WI38 (cell line): ENCODE measurements at regions not wholly inside any gene's neighbourhood (a gene's known extent, or its start where the extent isn't known, plus 50 kb on each side); places are given as distances from the start of the nearest gene placed in this dataset.

Experiments used
- H3K4me3 ChIP-seq: 2 replicates; pipeline ENCODE4 v1.5.1; 2011; ENCODE audit warnings: low read depth, mild to moderate bottlenecking, control low read depth, low read length
- TF ChIP-seq, protein P1 (sequence below): IDR thresholded peaks from 2 replicates; pipeline ENCODE4 v1.5.1; 2012; ENCODE audit warnings: low read depth, mild to moderate bottlenecking, control low read depth, low read length

- no peak overlapping the region for H3K4me3 ChIP-seq
- TF ChIP-seq, protein P1, sequence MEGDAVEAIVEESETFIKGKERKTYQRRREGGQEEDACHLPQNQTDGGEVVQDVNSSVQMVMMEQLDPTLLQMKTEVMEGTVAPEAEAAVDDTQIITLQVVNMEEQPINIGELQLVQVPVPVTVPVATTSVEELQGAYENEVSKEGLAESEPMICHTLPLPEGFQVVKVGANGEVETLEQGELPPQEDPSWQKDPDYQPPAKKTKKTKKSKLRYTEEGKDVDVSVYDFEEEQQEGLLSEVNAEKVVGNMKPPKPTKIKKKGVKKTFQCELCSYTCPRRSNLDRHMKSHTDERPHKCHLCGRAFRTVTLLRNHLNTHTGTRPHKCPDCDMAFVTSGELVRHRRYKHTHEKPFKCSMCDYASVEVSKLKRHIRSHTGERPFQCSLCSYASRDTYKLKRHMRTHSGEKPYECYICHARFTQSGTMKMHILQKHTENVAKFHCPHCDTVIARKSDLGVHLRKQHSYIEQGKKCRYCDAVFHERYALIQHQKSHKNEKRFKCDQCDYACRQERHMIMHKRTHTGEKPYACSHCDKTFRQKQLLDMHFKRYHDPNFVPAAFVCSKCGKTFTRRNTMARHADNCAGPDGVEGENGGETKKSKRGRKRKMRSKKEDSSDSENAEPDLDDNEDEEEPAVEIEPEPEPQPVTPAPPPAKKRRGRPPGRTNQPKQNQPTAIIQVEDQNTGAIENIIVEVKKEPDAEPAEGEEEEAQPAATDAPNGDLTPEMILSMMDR, result no peak
These were observed 159.5 kb downstream of the LTN1 start for GRCh38 chr21:28833182-28833581.

DNA sequence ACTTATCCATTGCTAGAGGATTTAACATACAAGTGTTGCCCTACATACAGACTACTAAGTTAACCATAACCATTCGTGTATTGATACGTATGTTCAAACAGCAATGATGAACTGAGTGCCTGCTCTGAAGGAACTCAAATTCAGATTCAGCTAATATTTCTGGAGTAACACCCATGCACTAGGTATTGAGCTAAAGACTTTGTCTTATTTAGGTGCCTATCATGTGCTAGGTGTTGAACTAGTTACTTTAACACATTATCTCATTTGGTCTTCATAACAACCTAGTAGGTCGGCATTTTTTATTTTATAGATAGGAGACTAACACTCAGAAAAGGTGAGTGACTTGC, 160.0 kb downstream of the LTN1 start:
- no peak overlapping the region for H3K4me3 ChIP-seq
- TF ChIP-seq, protein P1, result no peak

DNA sequence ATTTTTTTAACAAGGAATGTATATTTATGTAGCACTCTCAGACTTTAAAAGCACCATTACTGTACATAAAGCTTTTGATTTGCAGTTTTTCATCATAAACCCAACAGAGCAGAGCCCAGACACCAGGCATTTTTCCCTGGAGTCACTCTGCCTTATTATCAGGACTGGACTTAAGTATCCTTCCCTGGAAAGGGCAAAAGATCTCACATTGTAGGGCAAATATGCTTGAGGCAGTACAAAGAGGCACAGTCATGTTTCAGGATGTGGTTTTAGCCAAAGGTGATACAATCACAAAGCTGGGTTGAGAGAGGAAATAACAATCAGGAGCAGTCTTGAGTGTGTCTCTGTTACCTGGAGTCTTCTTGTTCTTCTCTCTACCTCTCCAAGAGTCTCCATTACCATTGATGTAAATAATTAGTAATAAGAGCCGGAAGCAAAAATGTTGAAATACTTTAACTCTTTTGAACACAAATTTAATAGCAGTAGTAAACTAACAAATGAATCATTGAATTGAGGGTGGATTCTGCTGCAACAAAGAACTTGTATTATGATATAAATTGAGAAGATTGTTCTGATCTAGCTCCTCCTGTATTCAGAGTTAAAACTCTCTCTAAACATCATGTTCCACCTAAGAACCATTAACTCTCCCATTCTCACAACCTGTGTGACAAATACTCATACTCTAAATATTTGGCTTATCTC, 160.5 kb downstream of the LTN1 start:
- TF ChIP-seq, protein P1, result no peak
- no peak overlapping the region for H3K4me3 ChIP-seq

- TF ChIP-seq, protein P1, result no peak
- no peak overlapping the region for H3K4me3 ChIP-seq
These were observed 163.7 kb downstream of the LTN1 start for GRCh38 chr21:28828981-28829380.

GRCh38 chr21:28828021-28828420, 164.7 kb downstream of the LTN1 start:
- no peak overlapping the region for H3K4me3 ChIP-seq
- TF ChIP-seq, protein P1, result no peak

DNA sequence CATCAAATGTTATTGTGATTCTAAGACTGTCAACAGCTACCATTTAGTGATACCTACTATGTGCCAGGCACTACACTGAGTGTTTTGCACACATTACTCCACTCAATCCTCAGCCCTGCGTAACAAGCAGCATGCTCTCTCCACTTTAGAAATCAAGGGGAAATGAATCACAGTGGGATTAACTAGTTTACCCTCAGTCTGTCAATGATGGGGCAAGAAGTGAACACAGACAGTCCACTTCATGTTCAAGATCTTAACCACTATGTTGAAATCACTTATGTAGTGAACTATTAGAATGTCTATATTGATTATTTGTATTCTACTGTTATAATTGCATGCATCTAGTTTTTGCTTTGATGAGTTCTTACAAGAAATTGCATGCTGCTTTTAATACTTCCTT, 165.3 kb downstream of the LTN1 start:
- no peak overlapping the region for H3K4me3 ChIP-seq
- TF ChIP-seq, protein P1, result no peak

DNA sequence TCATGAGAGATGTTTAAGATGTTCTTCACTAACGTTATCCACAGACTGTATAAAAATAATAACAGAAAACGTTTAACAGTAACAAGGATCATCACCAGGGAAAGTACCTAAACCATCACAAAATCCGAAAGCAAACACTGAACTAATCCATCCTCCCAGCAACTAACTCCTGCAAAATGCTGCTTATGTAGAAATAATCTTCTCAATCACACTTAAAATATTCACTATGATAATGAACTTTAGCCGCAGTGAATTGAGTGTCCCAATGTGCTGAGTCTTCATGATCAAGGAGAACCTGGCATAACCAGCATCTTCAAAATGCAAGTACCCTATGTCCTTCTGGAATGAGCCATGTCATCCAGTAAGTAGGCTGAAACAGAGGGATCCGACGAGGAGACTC, 166.1 kb downstream of the LTN1 start:
- no peak overlapping the region for H3K4me3 ChIP-seq
- TF ChIP-seq, protein P1, result no peak
